Suprapubic skin (tissue), 3 donors: ENCODE measurements at regions not wholly inside any gene's neighbourhood (a gene's known extent, or its start where the extent isn't known, plus 50 kb on each side); places are given as distances from the start of the nearest gene placed in this dataset.

Source experiments
- CTCF ChIP-seq, 2 donors: fragments of 200-600 bp in 1 of 2; fragments of 450-650 bp in 1 of 2; sonication (generic) in 1 of 2; IDR thresholded peaks; one replicate each; pipeline ENCODE4 v1.5.1; 2016 to 2019; ENCODE audit warnings: antibody characterized with exemption in 2 of 2, mild to moderate bottlenecking in 1 of 2, moderate library complexity in 1 of 2
- POLR2A ChIP-seq, 2 donors: fragments of 450-650 bp; IDR thresholded peaks; one replicate each; pipeline ENCODE4 v1.6.1; 2017; ENCODE audit warnings: antibody characterized with exemption in 2 of 2, mild to moderate bottlenecking in 2 of 2, moderate library complexity in 2 of 2

- TF ChIP-seq CTCF (IDR thresholded peaks at IDR 0.05) = no peak
- TF ChIP-seq POLR2A (IDR thresholded peaks at IDR 0.05) = no peak
Observed at GRCh38 chr13:106109391-106109791, 426.1 kb downstream of the EFNB2 start.
